Transverse colon (tissue), 4 donors: ENCODE measurements at regions not wholly inside any gene's neighbourhood (a gene's known extent, or its start where the extent isn't known, plus 50 kb on each side); places are given as distances from the start of the nearest gene placed in this dataset.

Source experiments
- CTCF ChIP-seq, 5 experiments: fragments of 200-600 bp in 3 of 5; fragments of 450-650 bp in 2 of 5; sonication (generic) in 3 of 5; IDR thresholded peaks; 1 replicate in 2 of 5; 2 replicates in 3 of 5; pipeline ENCODE4 v1.5.1; 2016 to 2017; ENCODE audit warnings: antibody characterized with exemption in 5 of 5, inconsistent platforms in 3 of 5, mild to moderate bottlenecking in 2 of 5, moderate library complexity in 1 of 5
- EP300 ChIP-seq: sonication (generic); formaldehyde crosslinking; IDR thresholded peaks from one replicate; pipeline ENCODE4 v1.6.1; 2017; ENCODE audit warnings: antibody characterized with exemption, low read depth
- POLR2A ChIP-seq: fragments of 450-650 bp; IDR thresholded peaks from one replicate; pipeline ENCODE4 v1.6.1; 2016; ENCODE audit warnings: antibody characterized with exemption, mild to moderate bottlenecking, moderate library complexity
- POLR2AphosphoS5 ChIP-seq, 3 donors: sonication (generic); formaldehyde crosslinking; IDR thresholded peaks; one replicate each; pipeline ENCODE4 v1.6.1; 2016; ENCODE audit warnings: antibody characterized with exemption in 3 of 3

GRCh38 chr16:55120408-55120807 is 189.7 kb downstream of the IRX5 start:
- TF ChIP-seq CTCF (IDR thresholded peaks at IDR 0.05), result no peak
- TF ChIP-seq EP300, result no peak
- no peak for TF ChIP-seq POLR2A
- no peak for TF ChIP-seq POLR2AphosphoS5 (IDR thresholded peaks at IDR 0.05)
